ENCODE measurements at regions not wholly inside any gene's neighbourhood (a gene's known extent, or its start where the extent isn't known, plus 50 kb on each side); places are given as distances from the start of the nearest gene placed in this dataset.
"Not testable (repeated sequence)": the region's sequence is repeated elsewhere in the genome, so short reads cannot be mapped to it uniquely, and the experiment has no call there.

- DNase-seq, result no peak
Observed at GRCh38 chr15:35925275-35926006, 379.5 kb upstream of the DPH6 start.

GRCh38 chr15:35926007-35926380 is 380.0 kb upstream of the DPH6 start:
- no peak for DNase-seq

DNA sequence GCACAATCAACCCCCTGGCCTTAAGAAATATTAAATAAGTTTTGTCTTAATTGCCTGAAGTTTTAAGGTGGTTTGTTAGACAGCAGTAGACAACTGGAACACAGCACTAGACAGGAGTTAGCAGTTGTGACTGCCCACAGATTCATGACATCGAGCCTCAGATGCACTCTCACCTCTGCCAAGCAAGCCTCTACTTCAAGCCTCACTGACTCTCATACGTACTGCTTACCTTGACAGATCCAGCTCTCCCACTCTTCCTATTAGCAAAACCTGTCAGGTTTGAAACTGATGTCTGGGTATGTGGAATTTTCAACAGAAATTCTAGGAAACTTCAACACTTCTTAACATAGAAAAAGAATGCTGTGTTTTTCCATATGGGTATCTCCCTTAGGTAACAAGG is 382.9 kb upstream of the DPH6 start:
- DNase-seq, result no peak

DNA sequence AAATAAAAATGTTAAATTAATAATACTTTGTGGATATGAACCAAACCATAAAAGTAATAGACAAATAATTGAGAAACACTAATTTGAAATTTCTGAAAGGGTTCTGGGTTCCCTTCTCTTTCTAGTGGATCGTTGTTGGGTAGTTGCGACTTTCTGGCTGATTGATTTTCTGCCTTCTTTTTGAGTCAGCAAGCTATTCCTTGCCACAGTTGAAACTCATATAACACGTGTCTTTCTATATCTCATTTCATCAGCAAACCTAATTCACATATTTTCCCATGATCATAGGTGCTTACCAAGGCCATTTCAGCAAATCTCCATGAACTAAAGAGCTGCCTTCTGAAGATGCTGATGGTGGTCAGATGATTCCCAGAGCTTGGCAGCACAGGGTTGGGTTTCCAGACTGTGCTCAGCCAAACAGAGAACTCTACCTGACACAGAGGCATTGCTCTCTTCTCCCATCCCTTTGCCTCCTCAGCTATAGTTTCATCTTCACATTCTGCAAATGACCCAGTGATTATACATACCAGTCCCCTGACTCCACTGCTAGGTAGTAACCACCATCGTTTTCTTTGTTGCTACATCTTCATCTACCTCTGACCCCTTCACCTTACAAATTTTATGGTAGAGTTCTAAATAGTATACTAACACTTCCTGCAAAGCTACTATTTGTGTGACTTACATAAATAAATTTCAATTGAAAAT is 383.9 kb upstream of the DPH6 start:
- DNase-seq, result no peak

DNA sequence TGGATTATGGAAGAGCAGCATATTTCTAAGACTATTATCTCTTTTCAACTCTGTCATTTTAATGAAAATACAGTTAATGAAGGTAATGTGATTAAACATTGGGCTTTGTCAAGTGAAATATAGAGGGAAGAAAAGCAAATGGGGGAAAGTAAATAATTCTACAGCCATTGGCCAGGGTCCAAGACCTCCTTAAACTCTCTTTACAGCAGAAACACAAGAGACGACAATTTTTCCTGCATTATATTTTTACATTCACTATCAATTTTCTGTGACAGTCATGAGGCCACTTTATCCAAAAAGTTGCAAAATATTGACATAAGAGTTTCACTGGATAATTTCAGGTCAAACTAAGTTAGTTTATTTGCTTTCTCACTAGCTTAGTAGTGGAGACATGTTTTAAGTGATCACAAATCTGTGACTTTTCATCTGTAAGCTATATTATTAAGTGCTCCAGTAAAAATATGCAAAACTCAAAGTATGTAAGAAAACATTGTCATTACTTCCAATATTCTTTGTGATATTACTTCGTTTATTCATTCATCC is 385.9 kb upstream of the DPH6 start:
- DNase-seq, result no peak

GRCh38 chr15:35932531-35932930 is 386.6 kb upstream of the DPH6 start:
- DNase-seq, result no peak

DNA sequence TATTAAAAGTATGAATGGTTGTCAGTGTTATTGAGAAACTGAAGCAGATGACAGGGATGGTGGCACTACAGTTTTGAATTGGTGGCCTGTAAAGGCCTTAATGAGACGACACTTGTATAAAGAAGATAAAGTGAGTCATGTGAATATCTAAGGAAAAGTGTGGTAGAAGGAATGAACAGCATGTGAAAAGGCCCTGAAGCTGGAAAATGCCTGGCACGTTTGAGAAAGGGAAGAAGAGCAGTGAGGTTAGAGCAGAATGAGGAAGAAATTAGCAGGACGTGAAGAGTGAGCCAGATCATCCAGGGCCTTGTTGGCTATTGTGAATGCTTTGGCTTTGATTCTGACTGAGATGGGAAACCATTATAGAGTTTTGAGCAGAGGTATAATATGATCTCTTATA is 387.6 kb upstream of the DPH6 start:
- no peak for DNase-seq

DNA sequence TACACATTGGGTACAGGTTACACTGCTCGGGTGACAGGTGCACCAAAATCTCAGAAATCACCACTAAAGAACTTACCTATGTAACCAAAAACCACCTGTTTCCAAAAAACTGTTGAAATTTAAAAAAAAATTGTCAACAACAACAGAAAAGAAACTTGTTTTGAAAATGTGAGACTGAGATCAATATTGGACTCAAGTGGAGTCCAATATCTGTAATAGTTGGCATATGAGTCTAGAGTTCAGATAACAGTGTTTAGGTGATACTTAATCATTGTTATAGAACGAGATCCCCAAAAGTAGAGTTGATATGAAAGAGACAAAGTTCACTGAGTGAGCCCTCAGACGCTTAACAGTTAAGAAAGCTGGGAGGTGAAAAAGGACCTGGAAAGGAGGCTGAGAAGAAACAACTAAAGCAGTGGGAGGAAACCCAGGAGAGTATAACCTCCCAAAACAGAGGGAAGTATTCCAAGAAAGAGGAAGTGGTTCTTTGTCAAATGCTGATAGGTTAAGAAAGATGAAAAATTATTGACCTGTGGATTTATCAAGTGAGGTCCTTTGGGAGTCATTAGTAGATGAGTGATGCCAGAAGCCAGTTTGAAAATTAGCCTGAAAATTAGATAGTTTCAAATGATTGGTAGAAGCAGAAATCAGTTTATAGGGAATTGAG is 388.6 kb upstream of the DPH6 start:
- DNase-seq, result no peak

- no peak for DNase-seq
Observed at GRCh38 chr15:35936284-35936683, 390.3 kb upstream of the DPH6 start.

- DNase-seq, result no peak
Observed at GRCh38 chr15:35937380-35937779, 391.4 kb upstream of the DPH6 start.

- no peak for DNase-seq
Observed at GRCh38 chr15:35944945-35945585, 399.1 kb upstream of the DPH6 start.

GRCh38 chr15:35953424-35953823 is 407.5 kb upstream of the DPH6 start:
- no peak for DNase-seq

DNA sequence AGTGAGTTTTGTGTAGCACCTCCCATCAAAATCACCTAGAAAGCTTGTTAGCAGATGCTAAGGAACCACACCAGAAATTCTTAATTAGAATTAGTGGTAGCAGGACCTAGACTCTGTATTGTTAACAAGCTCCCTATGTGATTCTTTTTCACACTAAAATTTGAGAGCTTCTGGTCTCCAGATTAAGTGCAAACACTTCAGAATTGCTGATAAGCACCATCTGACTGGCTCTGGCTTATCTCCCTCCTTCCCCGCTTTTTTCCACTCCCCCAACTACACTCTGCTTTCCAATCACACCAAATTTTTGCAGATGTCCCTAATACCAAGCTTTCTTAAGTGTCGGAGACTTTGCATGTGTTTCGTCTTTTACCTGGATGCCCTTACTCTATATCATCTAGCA is 410.1 kb upstream of the DPH6 start:
- no peak for DNase-seq

DNA sequence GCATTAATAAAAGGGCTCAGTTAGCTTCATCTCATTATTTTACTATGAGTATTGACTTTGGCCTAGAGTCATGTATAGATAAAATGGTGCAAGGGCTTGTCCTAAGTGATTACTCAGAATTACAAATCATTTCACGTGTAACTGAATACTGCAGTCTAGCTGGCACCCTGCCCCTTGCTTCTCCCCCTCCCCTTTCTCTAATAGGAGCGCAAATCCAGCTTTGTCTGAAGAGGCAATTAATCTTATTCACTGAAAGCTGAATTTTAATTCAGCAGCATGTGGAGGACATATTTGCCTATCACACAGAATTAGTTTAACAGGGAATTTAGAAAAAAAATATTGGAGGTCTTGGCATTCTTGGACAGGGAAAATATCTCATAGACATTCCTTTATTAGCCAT is 412.1 kb upstream of the DPH6 start:
- DNase-seq, result peak in 1 of 58 donors; percentile 2

GRCh38 chr15:35958975-35959374 is 413.0 kb upstream of the DPH6 start:
- DNase-seq, result no peak

DNA sequence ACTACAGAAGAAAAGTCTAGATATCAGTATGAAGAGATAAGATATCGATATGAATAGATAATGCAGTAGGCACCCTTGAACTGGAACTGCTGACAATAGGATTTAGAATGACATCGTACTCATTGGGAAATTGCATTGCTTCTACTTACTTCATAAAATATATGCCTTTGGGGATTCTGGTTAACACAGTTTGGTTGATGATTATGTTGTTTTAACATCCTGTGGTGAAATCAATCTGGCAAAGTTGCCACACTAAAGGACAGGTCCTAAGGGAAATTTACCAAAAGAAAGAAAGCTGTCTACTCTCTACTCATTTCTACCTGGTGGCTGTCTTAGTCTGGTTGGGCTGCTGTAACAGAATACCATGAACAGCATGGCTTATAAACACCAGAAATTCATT is 417.4 kb upstream of the DPH6 start:
- no peak for DNase-seq

DNA sequence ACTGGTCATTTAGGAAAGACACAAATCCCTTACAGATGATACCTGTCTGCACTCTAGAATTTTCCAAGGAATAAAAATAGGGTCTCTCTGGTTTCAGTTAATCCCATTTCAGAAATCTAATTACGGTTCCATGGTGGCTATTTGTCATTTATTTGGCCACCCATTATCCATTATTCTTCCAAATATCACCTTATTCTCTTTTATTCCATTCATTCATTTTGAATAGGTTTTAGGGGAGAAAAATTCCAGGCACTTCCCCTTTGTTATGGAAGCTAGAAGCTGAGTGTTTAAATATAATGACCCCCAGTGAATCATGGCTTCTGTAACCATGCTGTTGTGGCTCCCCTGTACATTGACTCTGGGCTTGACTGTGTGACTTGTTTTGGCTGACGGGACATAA is 420.8 kb upstream of the DPH6 start:
- no peak for DNase-seq

GRCh38 chr15:35967968-35968367 is 422.0 kb upstream of the DPH6 start:
- DNase-seq, result not testable (repeated sequence)

GRCh38 chr15:35973029-35973428 is 427.1 kb upstream of the DPH6 start:
- DNase-seq, result no peak

- no peak for DNase-seq
Observed at GRCh38 chr15:35974052-35974451, 428.1 kb upstream of the DPH6 start.

GRCh38 chr15:35975941-35976340 is 430.0 kb upstream of the DPH6 start:
- DNase-seq, result no peak

DNA sequence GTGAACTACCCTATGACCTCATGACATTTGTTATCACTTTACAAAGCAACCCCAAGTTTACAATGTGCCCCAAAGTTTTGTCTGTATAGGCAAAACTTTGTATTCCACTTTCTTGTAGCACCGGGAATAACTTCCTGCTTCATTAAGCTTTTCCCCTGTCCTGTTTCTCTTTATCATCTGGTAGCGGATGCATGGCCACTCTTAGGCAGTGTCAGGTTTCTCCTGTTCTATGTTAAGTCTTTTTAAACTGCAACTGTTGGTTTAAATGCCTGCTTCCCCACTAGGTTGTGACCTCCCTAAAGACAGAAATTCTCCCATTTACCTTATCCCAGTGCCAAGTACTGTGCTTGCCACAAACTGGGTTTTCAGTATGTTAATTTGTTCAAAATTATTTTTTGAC is 433.6 kb upstream of the DPH6 start:
- DNase-seq, result no peak
